GM21576 (cell line): ENCODE measurements at regions not wholly inside any gene's neighbourhood (a gene's known extent, or its start where the extent isn't known, plus 50 kb on each side); places are given as distances from the start of the nearest gene placed in this dataset.

Source experiments
- ATAC-seq: cut with Tn5 transposase; IDR thresholded peaks from one replicate; pipeline ENCODE4 v1.9.1; 2021; ENCODE audit warnings: mild to moderate bottlenecking, moderate library complexity; ENCODE audit not compliant: unreplicated experiment

- ATAC-seq = no peak
Measured at GRCh38 chr13:97057176-97057575, 62.9 kb upstream of the OXGR1 start.

DNA sequence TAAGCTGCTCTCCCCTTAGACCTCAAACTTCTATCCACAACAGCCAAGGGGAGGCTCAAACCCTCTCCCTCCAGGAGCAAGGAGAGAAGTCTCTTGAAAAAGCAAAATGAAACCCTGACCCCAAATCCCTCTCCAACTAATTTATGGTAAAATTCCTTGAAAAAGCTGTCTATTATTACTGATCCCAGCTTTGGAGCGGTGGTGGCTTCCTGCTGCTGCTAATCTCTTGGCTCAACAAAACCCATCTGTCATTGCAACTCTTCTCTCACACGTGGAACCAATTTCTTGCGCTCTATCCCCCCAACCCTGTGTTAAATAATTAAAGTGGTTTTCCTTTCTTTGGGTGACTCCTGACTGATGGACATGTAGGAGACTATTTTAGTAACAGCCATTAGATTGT is 64.1 kb upstream of the OXGR1 start:
- no peak for ATAC-seq

- no peak for ATAC-seq
Measured at GRCh38 chr13:97058926-97059325, 64.7 kb upstream of the OXGR1 start.

DNA sequence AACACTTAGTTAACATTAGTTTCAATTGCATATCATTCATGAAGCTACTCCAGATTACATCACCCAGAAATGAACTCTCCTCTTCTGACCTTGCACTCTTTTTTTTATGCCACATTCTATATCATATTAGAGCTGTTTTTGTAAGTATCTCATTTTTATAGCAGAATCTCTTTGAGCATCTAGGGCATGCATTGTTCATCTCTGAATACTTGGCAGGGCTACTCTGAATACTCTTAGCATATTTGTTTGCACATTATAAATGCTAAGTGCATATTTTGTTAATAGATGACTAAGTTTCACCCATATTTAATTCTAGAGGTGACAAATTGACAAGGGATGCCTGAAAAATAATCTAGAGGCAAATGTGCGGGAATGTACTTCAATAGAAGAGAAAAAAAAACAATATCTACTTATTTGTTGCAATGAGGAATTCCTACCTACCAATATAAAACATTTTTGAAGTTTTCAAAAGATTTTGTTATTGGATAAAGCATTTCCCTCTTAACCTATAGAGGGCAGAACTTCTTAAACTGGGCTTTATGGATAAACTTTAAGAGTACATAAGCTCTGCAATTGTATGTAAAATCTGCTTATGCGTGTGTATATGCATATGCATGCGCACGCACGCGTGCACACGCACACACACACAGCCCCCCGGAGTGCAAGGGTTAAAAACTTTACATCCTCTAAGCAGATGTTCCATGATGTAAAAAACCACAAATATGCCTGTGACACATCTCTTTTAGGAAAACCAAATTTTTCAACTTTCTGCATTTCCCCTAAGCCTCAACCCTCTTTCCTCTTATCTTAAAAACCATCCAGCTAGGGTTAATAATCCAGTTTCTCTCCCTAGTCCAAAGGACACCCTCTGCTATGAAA is 73.0 kb upstream of the OXGR1 start:
- no peak for ATAC-seq

- ATAC-seq = no peak
Measured at GRCh38 chr13:97068151-97068550, 73.9 kb upstream of the OXGR1 start.

- no peak for ATAC-seq
Measured at GRCh38 chr13:97069050-97069815, 75.0 kb upstream of the OXGR1 start.

- no peak for ATAC-seq
Measured at GRCh38 chr13:97072297-97072696, 78.0 kb upstream of the OXGR1 start.

DNA sequence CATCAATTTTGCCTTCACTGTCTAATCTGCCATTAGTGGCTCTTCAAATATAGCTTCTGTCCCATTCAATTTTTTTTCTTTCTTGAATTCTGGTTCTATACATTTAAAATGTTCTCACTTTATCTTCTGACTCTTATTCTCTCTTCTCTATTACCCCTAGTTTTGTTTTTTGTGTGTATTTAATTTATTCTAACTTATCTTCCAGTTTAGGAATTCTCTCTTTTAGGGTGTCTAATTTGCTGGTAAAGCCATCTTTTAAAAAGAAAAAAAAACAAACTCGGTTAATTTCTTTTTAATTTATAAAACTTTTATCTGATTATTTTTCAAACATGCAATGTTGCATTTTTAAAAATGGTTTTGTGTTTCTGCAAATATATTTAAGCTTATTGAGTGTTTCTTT is 80.3 kb upstream of the OXGR1 start:
- ATAC-seq = no peak

DNA sequence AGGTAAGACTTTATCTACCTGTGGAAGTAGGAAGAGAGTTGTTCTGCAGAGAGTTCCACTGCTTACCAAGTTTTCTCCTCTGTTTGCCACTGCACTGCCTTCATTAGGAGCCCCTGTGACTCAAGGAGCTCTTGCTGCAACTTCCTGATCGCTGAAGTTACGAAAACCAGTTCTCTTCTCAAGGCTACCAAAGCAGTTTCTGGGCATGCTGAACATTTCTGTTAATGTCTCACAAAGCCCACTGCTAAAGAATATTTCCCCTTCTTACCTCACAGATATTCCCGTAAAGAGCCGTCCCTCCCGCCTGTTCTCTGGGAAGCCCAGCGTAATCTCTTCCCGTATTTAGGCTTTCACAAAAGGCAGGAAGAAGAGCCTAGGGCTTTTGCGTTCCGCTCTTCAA is 82.6 kb upstream of the OXGR1 start:
- ATAC-seq = no peak

GRCh38 chr13:97077341-97077740 is 83.1 kb upstream of the OXGR1 start:
- no peak for ATAC-seq

DNA sequence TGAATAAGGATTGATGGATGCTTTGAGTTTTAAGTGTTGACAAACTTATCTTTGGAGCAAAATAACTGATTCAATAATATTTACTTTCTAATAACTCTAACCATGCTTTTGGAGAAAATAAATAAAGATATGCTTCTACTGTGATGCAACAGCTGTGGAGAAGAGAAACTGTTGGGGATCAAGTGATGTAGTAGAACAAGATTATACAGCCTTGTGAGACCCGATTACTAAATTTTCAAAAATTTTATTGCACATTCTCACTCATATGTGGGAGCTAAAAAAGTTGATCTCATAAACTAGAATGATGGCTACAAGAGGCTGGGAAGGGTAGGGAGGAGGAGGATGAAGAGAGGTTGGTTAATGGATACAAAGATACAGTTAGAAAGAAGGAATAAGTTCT is 85.5 kb upstream of the OXGR1 start:
- no peak for ATAC-seq

- ATAC-seq = no peak
Measured at GRCh38 chr13:97082461-97083207, 88.4 kb upstream of the OXGR1 start.

DNA sequence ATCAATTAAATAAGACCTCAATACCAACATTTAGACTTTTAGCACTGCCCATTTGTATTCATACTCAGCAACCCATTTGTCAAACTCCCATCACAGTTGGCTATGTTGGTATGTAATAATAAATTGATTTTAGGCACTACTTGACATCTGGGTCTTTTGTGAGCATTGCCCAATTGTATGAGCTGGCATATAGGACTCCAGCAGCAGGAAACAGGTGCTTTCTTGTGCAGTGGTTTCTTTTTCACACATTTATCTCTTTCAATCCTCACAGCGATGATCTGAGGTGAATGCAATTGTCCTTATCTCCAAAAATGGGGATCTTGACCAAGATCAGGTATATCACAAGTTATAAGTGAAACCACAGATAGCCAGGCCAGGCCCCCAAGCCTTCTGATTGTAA is 96.9 kb upstream of the OXGR1 start:
- ATAC-seq = no peak

GRCh38 chr13:97100821-97101220 is 106.5 kb upstream of the OXGR1 start:
- peak; percentile 53 for ATAC-seq

- ATAC-seq = no peak
Measured at GRCh38 chr13:97101912-97102708, 107.8 kb upstream of the OXGR1 start.

- ATAC-seq = no peak
Measured at GRCh38 chr13:97106323-97106722, 112.0 kb upstream of the OXGR1 start.

DNA sequence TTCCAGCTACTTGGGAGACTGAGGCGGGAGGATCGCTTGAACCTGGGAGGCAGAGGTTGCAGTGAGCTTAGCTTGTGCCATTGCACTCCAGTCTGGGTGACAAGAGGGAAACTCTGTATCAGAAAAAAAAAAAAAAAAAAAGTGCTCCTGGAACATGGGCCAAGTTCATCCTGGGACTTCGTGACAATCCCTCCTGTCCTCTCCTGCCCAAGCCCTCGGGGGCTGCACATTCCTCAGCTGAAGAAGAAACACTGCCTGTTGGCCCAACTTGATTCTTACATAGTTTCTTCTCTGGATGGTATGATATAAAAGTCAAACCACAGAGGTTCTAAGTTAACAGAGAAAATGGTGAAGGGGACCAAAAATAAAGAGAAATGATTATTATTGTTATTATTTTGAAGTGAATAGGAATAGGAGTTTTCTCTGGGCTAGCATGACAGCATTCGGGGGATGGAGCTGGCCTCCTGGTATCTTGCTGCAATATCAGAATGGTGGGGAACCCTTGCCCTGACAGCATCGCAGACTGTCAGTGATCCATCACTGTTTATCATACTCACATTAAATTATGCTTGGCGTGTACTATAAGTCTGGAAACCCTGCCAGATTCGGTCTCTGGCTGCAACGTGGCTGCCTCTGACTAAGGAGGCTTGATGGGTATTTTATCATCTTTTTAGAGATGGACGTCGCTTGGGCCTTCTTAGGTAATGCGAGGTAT is 113.7 kb upstream of the OXGR1 start:
- no peak for ATAC-seq

DNA sequence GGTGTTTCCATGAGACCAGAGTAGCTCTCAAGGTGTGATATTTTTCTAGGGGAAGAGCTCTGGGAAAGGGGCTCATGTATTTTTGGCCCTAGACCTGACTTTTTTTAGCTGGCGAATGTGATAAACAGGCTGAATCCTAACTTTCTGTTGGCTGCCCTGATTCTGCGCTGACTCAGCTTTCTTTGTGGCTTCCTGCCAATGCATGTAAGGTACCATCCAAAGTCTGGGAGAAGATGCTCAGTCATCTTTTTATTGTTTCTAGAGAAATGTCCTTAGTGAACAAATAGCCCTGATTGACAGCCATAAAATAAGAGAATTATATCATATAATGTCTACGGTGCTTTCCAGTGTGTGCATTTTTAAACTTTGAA is 113.6 kb upstream of the MBNL2 start:
- no peak for ATAC-seq

GRCh38 chr13:97109256-97109655 is 112.9 kb upstream of the MBNL2 start:
- ATAC-seq = no peak

DNA sequence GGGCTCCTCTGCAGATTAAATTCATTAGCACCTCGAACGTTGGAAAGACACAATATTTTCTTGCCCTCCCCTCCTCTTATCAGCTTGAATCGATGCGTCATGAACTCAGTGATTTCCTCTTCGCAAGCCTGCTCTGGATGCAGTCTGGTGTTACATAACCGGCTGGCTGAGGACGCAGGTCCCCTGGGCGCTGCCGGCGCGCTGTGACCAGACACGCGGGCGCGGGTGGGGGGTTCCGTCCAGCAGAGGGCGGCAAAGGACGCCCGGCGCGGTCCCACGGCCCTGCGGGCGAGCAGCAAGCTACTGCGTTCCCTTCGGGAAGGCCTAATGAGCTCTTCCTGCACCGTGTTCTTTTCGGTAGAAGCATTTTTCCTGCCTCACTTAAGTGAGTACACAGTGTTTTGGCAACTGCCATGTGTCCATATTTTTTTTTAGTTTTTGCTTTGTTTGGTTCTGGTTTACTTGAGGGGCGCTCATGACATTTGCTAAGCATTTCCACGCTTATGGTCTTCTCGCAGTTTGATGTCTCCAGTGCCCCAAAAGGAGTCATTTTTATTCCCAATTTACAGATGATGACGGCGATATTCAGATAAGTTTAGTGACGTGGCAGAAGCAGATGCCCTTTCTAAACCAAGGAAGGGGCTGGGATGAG is 112.2 kb upstream of the MBNL2 start:
- peak; percentile 92 for ATAC-seq
